Fibroblast of the aortic adventitia (primary cell): ENCODE measurements at regions not wholly inside any gene's neighbourhood (a gene's known extent, or its start where the extent isn't known, plus 50 kb on each side); places are given as distances from the start of the nearest gene placed in this dataset.
A peak's percentile ranks its signal among the peaks of the same experiment; 100 is the strongest.

Experiments used
- DNase-seq: peaks from one replicate; pipeline ENCODE4 v3.0.0-alpha.2; 2010; ENCODE audit warnings: low read depth
- H3K4me3 ChIP-seq: 2 replicates; pipeline ENCODE4 v1.5.1; 2011; ENCODE audit warnings: low read depth, mild to moderate bottlenecking, control low read depth, low read length, moderate library complexity
- CTCF ChIP-seq: IDR thresholded peaks from 2 replicates; pipeline ENCODE4 v1.5.1; 2011; ENCODE audit warnings: mild to moderate bottlenecking, low read length, control low read depth, inconsistent platforms; ENCODE audit not compliant: insufficient read depth

DNA sequence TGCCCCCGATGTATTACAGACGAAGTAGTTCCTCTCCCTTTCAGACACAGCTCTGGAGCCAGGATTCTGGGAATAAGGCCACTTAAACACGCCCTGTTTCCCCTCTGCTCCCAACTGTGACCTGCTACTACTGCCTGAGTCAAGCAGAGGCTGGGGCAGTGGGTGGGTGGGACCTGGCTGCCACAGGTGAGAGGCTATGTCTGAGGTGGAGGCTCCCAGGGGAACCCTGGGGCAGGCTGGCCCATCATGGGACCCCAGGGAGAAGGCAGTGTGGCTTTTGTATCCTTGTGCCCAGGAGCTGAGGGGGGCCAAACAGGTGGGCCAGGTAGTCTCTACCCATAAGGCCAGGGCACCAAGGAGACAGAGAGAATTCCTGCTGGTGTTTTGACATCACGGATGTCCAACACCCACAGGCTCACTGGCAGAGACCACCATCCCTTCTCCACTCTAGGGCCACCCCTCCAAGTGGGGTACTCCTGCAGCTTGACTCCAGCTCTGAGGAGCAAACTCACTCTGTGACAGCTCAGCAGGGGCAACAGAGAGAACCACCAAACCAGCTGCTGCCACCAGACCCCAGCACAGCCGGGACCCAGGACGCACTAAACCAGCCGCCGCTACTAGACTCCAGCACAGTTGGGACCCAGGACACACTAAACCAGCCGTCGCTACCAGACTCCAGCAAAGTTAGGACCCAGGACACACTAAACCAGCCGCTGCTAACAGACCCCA is 105.3 kb upstream of the SMURF2 start:
- no peak for DNase-seq
- no peak for TF ChIP-seq CTCF
- H3K4me3 ChIP-seq, result no peak overlapping the region

DNA sequence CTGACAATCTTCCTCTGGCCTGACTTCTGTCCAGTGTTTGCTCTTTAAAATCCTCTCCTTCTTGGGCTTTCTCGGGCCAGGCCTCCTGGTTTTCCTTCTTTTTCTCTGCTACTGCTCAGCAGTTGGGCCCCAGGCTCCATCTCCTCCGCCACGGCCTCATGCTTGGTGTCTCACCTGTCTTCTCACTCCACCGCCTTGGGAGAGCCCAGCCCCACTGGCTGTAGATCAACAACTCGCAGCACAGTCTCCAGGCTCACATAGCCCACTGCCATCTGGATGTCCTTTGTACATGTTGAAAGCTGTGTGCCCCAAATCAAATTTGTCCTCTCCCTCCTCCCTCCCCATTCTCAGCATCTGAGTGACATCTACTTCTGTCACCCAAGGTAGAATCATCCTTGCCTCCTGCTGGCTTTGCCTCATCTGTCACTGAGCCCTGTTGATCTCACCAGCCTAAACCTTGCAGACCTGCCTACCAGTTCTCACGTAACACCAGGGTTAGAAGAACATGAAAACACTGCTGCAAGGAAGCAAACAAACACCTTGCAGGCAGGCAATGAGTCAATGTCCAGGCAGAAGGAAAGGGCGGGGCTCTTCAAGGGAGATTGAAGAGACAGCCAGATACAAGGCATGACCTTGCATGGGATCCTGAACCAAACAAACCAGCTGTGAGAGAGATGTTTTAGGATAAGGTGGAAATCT is 103.2 kb upstream of the SMURF2 start:
- TF ChIP-seq CTCF, result no peak
- no peak overlapping the region for H3K4me3 ChIP-seq
- no peak for DNase-seq

DNA sequence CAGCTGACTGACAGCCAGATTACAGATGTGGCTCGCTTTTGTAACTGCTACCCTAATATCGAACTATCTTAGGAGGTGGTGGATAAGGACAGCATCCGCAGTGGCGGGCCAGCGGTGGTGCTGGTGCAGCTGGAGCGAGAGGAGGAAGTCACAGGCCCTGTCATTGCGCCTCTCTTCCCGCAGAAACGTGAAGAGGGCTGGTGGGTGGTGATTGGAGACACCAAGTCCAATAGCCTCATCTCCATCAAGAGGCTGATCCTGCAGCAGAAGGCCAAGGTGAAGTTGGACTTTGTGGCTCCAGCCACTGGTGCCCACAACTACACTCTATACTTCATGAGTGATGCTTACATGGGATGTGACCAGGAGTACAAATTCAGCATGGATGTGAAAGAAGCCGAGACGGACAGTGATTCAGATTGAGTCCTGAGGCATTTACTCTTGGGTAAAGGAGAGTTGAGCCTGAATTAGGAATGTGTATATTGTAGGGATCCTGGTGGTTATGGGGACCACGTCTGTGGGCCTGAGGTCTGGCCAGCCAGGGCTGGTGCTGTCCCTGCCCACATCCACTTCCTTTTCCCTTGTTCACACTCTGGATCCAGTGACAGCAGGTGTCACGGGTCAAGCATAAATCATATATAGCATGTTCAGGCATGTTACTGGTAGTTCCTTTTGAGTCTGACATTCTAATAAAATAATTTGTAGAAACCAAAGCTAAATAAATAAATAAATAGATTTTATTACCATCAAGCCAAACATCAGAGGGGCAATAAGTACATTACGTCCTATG is 89.0 kb upstream of the SMURF2 start:
- TF ChIP-seq CTCF, result no peak
- no peak for DNase-seq
- no peak overlapping the region for H3K4me3 ChIP-seq

DNA sequence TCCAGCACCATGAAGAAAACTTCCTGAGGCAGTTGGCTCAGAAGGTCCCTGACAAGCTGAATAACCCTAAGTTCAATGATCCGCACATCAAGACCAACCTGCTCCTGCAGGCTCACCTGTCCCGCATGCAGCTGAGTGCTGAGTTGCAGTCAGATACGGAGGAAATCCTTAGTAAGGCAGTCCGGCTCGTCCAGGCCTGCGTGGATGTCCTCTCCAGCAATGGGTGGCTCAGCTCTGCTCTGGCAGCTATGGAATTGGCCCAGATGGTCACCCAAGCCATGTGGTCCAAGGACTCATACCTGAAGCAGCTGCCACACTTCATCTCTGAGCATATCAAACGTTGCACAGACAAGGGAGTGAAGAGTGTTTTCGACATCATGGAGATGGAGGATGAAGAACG is 88.4 kb upstream of the SMURF2 start:
- no peak for DNase-seq
- no peak for TF ChIP-seq CTCF
- H3K4me3 ChIP-seq, result no peak overlapping the region

GRCh38 chr17:64749306-64749705 is 87.2 kb upstream of the SMURF2 start:
- no peak for TF ChIP-seq CTCF
- no peak overlapping the region for H3K4me3 ChIP-seq
- DNase-seq, result no peak

DNA sequence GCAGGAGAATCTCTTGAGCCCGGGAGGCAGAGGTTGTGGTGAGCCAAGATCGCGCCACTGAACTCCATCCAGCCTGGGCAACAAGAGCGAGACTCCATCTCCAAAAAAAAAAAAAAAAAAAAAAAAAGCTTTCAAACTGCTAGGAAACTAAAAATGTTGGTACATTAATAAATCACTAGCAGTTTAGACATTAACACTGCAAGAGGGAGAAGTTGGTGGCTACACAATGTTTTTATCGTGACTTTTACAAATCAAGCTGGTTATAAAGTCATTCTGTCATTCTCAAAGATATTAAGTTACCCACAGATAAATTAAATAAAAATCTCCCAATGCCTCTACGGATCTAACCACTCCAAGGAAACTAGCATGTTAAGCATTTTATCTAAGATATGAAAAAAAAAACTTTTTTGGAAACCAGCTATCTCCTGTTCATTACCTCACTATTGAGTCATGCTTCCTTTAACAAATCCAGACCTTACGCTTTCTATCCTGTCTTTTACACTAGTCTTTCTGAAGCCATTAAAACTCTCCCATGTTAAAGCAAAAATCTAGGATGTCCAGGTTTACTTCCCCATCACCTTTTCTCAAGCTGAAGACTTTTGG is 85.9 kb upstream of the SMURF2 start:
- TF ChIP-seq CTCF, result no peak
- H3K4me3 ChIP-seq, result peak overlapping the region; percentile 13
- DNase-seq, result peak; percentile 94
